GM12878 (cell line): ENCODE measurements at regions not wholly inside any gene's neighbourhood (a gene's known extent, or its start where the extent isn't known, plus 50 kb on each side); places are given as distances from the start of the nearest gene placed in this dataset.
A peak's percentile ranks its signal among the peaks of the same experiment; 100 is the strongest.

ENCODE experiments used
- ATAC-seq: fragments of 200-7000 bp; cut with Tn5 transposase; 3 replicates; pipeline ENCODE4 v1.9.1; 2020; ENCODE audit warnings: mild to moderate bottlenecking, moderate library complexity
- BruUV-seq: library from RNA; stranded (reverse); fragments of 400-500 nt; replicated peaks from 2 replicates; lab custom pipeline; 2021; lab: Mats Ljungman, UMichigan
- CTCF ChIA-PET: fragments of 300-600 bp; sonication (Branson Sonifier 250); formaldehyde crosslinking; extraction: SDS; loops from one replicate; lab custom pipeline; 2021; ENCODE audit warnings: inconsistent platforms; lab: Yijun Ruan, JAX
- POLR2A ChIA-PET: fragments of 350-600 bp; formaldehyde crosslinking; extraction: SDS; loops from one replicate; lab custom pipeline; 2021; ENCODE audit warnings: inconsistent platforms; lab: Charles Lee
- RAD21 ChIA-PET: fragments of 300-600 bp; sonication (Branson Sonifier 250); formaldehyde crosslinking; loops from one replicate; lab custom pipeline; 2023; ENCODE audit warnings: antibody characterized with exemption; ENCODE audit not compliant: unreplicated experiment; lab: Charles Lee
- SMC1A ChIA-PET: fragments of 300-600 bp; sonication (Branson Sonifier 250); formaldehyde crosslinking; loops from one replicate; lab custom pipeline; 2023; ENCODE audit not compliant: unreplicated experiment, uncharacterized antibody; lab: Charles Lee
- DNase-seq: peaks from one replicate; pipeline ENCODE4 v3.0.0-alpha.2; 2011; ENCODE audit warnings: low read depth, low spot score
- FAIRE-seq: peaks from 3 replicates; lab custom pipeline; 2011; peaks lifted over from hg19 to GRCh38; lab: Jason Lieb, UNC
- H2AFZ ChIP-seq: 2 replicates; pipeline ENCODE4 v1.6.0; 2011; ENCODE audit warnings: low read depth, low read length, control low read depth; ENCODE audit not compliant: control insufficient read depth
- H3K27ac ChIP-seq: 2 replicates; pipeline ENCODE4 v1.5.1; 2011; ENCODE audit warnings: control low read depth; ENCODE audit not compliant: control insufficient read depth, insufficient read depth
- H3K27me3 ChIP-seq, 2 experiments: replicated peaks in 1 of 2; 2 replicates each; pipeline versions ENCODE4 v1.6.0 to v1.6.1; 2011; ENCODE audit warnings: low read length in 1 of 2; ENCODE audit not compliant: control insufficient read depth in 2 of 2, insufficient read depth in 2 of 2
- H3K36me3 ChIP-seq, 2 experiments: 2 replicates each; pipeline ENCODE4 v1.5.1; 2011; ENCODE audit warnings: low read length in 1 of 2; ENCODE audit not compliant: control insufficient read depth in 2 of 2, insufficient read depth in 2 of 2
- H3K4me1 ChIP-seq: 2 replicates; pipeline ENCODE4 v1.6.1; 2011; ENCODE audit warnings: mild to moderate bottlenecking, low read length, moderate library complexity, mixed read lengths; ENCODE audit not compliant: control insufficient read depth, insufficient read depth
- H3K4me2 ChIP-seq: 2 replicates; pipeline ENCODE4 v1.6.0; 2011; ENCODE audit warnings: control low read depth; ENCODE audit not compliant: control insufficient read depth, insufficient read depth
- H3K4me3 ChIP-seq: fragments of 200-600 bp; sonication (generic); 2 replicates; pipeline ENCODE4 v1.5.1; 2016
- H3K79me2 ChIP-seq: 2 replicates; pipeline ENCODE4 v1.6.0; 2011; ENCODE audit warnings: low read length; ENCODE audit not compliant: control insufficient read depth, insufficient read depth
- H3K9ac ChIP-seq: 2 replicates; pipeline ENCODE4 v1.8.0; 2011; ENCODE audit warnings: low read length, control low read depth, mixed read lengths; ENCODE audit not compliant: control insufficient read depth, insufficient read depth
- H3K9me3 ChIP-seq: replicated peaks from 3 replicates; pipeline ENCODE4 v1.5.1; 2011; ENCODE audit warnings: mild to moderate bottlenecking, low read length; ENCODE audit not compliant: control insufficient read depth, insufficient read depth
- H4K20me1 ChIP-seq: 2 replicates; pipeline ENCODE4 v1.6.0; 2011; ENCODE audit not compliant: control insufficient read depth, insufficient read depth
- CBX3 ChIP-seq: fragments of 200-600 bp; sonication (generic); IDR thresholded peaks from 2 replicates; pipeline ENCODE4 v1.6.1; 2016; ENCODE audit warnings: low read depth, borderline replicate concordance
- CHD1 ChIP-seq: IDR thresholded peaks from 2 replicates; pipeline ENCODE4 v1.6.1; 2012; ENCODE audit warnings: low read depth, low read length, improper control_type of control experiment
- ETV6 ChIP-seq, 2 experiments: fragments of 450-650 bp in 1 of 2; IDR thresholded peaks in 1 of 2; conservative IDR thresholded peaks in 1 of 2; 2 replicates each; pipeline ENCODE4 v1.6.1; 2014; ENCODE audit warnings: antibody characterized with exemption in 1 of 2, borderline replicate concordance in 1 of 2, low read depth in 1 of 2, mild to moderate bottlenecking in 1 of 2, moderate library complexity in 1 of 2
- EZH2 ChIP-seq: IDR thresholded peaks from 2 replicates; pipeline ENCODE4 v1.6.1; 2012; ENCODE audit warnings: low read depth, mild to moderate bottlenecking, control low read depth, inconsistent platforms, low read length, borderline replicate concordance; ENCODE audit not compliant: control insufficient read depth
- HDAC6 ChIP-seq: fragments of 200-600 bp; sonication (generic); IDR thresholded peaks from one replicate; pipeline ENCODE4 v1.8.0; 2017; ENCODE audit warnings: antibody characterized with exemption; ENCODE audit not compliant: unreplicated experiment
- IRF4 ChIP-seq: IDR thresholded peaks from 2 replicates; pipeline ENCODE4 v1.6.1; 2011; ENCODE audit warnings: low read depth, low read length
- KLF5 ChIP-seq: fragments of 450-650 bp; IDR thresholded peaks from 2 replicates; pipeline ENCODE4 v1.6.1; 2014; ENCODE audit warnings: mild to moderate bottlenecking; ENCODE audit not compliant: partially characterized antibody
- MEF2A ChIP-seq: IDR thresholded peaks from 2 replicates; pipeline ENCODE4 v1.6.1; 2011; ENCODE audit warnings: low read depth, mild to moderate bottlenecking, low read length, moderate library complexity; ENCODE audit not compliant: insufficient read depth
- MEF2B ChIP-seq: fragments of 450-650 bp; IDR thresholded peaks from 2 replicates; pipeline ENCODE4 v1.6.1; 2018; ENCODE audit warnings: mild to moderate bottlenecking, moderate library complexity; ENCODE audit not compliant: partially characterized antibody, poor library complexity, severe bottlenecking
- RUNX3 ChIP-seq: IDR thresholded peaks from 2 replicates; pipeline ENCODE4 v1.6.1; 2012; ENCODE audit warnings: low read length, inconsistent platforms
- TARDBP ChIP-seq: IDR thresholded peaks from 2 replicates; pipeline ENCODE4 v1.6.1; 2016; ENCODE audit warnings: borderline replicate concordance
- WGBS: methylation state at CpG from one replicate; pipeline ENCODE4 v1.1.6; 2016; ENCODE audit warnings: low lambda C conversion rate; ENCODE audit not compliant: insufficient replicate concordance, insufficient coverage; ENCODE audit errors: missing lambda C conversion rate; 5-methylcytosine and 5-hydroxymethylcytosine counted together
- in situ Hi-C: fragments of 300-500 bp; cut with MboI; formaldehyde crosslinking; loops from 9 replicates; pipeline ENCODE4 v1.14.3; 2018; ENCODE audit warnings: mixed read lengths
- intact Hi-C: fragments of 100-400 bp; cut with micrococcal nuclease; formaldehyde crosslinking; loops from one replicate; pipeline ENCODE4 v1.14.2; 2022; ENCODE audit not compliant: unreplicated experiment
- TF ChIP-seq, protein P1 (sequence below): IDR thresholded peaks from 2 replicates; pipeline ENCODE4 v1.6.1; 2011; ENCODE audit warnings: low read depth, mild to moderate bottlenecking, low read length, moderate library complexity, borderline replicate concordance; ENCODE audit errors: extremely low read depth
- TF ChIP-seq, protein P2 (sequence below): IDR thresholded peaks from 2 replicates; pipeline ENCODE4 v1.6.1; 2012; ENCODE audit warnings: mild to moderate bottlenecking, low read depth, low read length
- TF ChIP-seq, protein P3 (sequence below): IDR thresholded peaks from 2 replicates; pipeline ENCODE4 v1.6.1; 2011; ENCODE audit warnings: borderline replicate concordance, low read depth, mild to moderate bottlenecking, moderate library complexity, low read length; ENCODE audit not compliant: insufficient read depth, poor library complexity, severe bottlenecking
- TF ChIP-seq, protein P4 (sequence below): IDR thresholded peaks from 2 replicates; pipeline ENCODE4 v1.6.1; 2011; ENCODE audit warnings: mild to moderate bottlenecking, low read depth, low read length, moderate library complexity; ENCODE audit not compliant: insufficient replicate concordance

DNA sequence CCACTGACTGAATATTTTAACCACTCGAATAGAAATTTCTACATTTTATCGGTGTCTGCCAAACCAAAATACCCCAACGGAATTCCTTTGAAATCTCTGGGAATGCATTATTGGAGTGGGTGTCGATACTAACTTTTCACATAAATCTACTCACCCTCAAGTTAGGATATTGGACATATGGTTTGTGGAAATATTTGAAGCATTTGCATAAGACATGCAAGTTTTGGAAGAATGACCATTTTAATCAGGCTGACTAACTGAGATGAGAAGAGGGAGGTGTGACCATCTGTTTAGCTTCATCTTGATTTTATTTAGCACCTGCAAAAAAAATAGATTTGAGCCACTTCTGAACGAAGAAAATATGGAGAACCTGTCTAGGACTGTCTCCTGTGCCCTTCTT is 61.2 kb downstream of the KLF6 start (continued):
- TF ChIP-seq, protein P1, sequence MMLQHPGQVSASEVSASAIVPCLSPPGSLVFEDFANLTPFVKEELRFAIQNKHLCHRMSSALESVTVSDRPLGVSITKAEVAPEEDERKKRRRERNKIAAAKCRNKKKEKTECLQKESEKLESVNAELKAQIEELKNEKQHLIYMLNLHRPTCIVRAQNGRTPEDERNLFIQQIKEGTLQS: no peak
- TF ChIP-seq CHD1: no peak
- no peak for TF ChIP-seq EZH2

DNA sequence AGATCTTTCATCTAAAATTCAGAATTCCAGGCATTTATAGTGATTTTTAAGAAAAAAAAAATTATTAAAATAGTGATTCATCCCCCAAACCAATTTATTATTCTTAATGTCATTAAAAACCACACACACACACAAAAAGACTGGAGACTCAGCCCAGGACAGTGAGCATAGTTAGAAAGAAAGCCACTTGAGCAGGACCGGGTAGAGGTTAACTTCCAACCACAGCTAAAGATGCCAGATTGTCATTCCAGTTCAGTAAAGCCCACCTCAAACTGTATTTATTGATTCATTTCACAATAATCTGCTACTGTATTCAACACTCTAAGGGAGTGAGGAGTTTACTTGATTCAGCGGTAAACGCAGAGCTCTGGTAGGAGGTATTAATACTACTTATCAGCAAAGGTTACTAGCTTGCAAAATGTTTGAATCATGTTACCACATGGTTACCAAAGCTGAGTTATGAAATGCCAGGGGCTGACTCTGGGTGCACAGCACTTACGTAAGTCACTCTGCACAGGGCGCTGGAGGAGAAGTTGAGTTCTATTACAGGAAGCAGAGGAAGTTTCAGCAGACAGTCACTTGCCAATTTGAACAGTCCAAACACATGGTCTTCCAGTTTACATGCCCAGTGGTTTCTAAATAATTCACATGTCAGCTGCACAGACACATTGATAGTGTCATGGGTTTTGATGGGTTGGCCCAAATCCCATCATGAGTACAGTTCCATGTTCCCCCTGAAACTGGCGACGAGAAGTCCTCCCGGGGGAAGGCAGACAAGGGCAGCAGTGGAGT is 64.6 kb downstream of the KLF6 start:
- H3K4me3 ChIP-seq: no peak overlapping the region
- no peaks in the 10 kb centered on the region; a peak in 3 of 4 replicates for H3K27me3 ChIP-seq
- H2AFZ ChIP-seq: no peak overlapping the region
- H3K4me2 ChIP-seq: no peak overlapping the region
- DNase-seq (no peak), ATAC-seq (no peak), FAIRE-seq (no peak)
- no peaks in the 10 kb centered on the region for H4K20me1 ChIP-seq
- H3K9me3 ChIP-seq: no peaks in the 10 kb centered on the region
- H3K36me3 ChIP-seq: no peaks in the 10 kb centered on the region
- H3K79me2 ChIP-seq: no peaks in the 10 kb centered on the region
- CTCF ChIA-PET: interaction anchor here (0.6 kb wide), 1 partner anchor 19 kb away, joined by 3 read pairs; no protein-coding TSS in a partner anchor
- H3K27ac ChIP-seq: no peak overlapping the region
- POLR2A ChIA-PET: no interaction called here
- in situ Hi-C loops: no loop called here
- BruUV-seq: no TSS peak
- H3K4me1 ChIP-seq: no peaks in the 10 kb centered on the region
- SMC1A ChIA-PET: no interaction called here
- intact Hi-C loops: no loop called here
- no peak overlapping the region for H3K9ac ChIP-seq
- 72% methylated on average over 8 of the region's 8 CpGs for WGBS
- TF ChIP-seq, protein P2, sequence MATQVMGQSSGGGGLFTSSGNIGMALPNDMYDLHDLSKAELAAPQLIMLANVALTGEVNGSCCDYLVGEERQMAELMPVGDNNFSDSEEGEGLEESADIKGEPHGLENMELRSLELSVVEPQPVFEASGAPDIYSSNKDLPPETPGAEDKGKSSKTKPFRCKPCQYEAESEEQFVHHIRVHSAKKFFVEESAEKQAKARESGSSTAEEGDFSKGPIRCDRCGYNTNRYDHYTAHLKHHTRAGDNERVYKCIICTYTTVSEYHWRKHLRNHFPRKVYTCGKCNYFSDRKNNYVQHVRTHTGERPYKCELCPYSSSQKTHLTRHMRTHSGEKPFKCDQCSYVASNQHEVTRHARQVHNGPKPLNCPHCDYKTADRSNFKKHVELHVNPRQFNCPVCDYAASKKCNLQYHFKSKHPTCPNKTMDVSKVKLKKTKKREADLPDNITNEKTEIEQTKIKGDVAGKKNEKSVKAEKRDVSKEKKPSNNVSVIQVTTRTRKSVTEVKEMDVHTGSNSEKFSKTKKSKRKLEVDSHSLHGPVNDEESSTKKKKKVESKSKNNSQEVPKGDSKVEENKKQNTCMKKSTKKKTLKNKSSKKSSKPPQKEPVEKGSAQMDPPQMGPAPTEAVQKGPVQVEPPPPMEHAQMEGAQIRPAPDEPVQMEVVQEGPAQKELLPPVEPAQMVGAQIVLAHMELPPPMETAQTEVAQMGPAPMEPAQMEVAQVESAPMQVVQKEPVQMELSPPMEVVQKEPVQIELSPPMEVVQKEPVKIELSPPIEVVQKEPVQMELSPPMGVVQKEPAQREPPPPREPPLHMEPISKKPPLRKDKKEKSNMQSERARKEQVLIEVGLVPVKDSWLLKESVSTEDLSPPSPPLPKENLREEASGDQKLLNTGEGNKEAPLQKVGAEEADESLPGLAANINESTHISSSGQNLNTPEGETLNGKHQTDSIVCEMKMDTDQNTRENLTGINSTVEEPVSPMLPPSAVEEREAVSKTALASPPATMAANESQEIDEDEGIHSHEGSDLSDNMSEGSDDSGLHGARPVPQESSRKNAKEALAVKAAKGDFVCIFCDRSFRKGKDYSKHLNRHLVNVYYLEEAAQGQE: no peak
- TF ChIP-seq TARDBP (no peak), IRF4 (no peak), CBX3 (no peak), KLF5 (no peak), MEF2B (no peak), RUNX3 (no peak), ETV6 (conservative IDR thresholded peaks at IDR 0.05 in 1 of 2, IDR thresholded peaks at IDR 0.05 in 1 of 2; ENCODE audit: borderline replicate concordance in 1 of 2, low read depth in 1 of 2) (no peak), MEF2A (no peak), HDAC6 (no peak)
- TF ChIP-seq, protein P3, sequence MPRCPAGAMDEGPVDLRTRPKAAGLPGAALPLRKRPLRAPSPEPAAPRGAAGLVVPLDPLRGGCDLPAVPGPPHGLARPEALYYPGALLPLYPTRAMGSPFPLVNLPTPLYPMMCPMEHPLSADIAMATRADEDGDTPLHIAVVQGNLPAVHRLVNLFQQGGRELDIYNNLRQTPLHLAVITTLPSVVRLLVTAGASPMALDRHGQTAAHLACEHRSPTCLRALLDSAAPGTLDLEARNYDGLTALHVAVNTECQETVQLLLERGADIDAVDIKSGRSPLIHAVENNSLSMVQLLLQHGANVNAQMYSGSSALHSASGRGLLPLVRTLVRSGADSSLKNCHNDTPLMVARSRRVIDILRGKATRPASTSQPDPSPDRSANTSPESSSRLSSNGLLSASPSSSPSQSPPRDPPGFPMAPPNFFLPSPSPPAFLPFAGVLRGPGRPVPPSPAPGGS: peak; percentile 59
- TF ChIP-seq, protein P4, sequence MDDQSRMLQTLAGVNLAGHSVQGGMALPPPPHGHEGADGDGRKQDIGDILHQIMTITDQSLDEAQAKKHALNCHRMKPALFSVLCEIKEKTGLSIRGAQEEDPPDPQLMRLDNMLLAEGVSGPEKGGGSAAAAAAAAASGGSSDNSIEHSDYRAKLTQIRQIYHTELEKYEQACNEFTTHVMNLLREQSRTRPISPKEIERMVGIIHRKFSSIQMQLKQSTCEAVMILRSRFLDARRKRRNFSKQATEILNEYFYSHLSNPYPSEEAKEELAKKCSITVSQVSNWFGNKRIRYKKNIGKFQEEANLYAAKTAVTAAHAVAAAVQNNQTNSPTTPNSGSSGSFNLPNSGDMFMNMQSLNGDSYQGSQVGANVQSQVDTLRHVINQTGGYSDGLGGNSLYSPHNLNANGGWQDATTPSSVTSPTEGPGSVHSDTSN: peak; percentile 1
- RAD21 ChIA-PET: no interaction called here
